ENCODE measurements at regions not wholly inside any gene's neighbourhood (a gene's known extent, or its start where the extent isn't known, plus 50 kb on each side); places are given as distances from the start of the nearest gene placed in this dataset.
A peak's percentile ranks its signal among the peaks of the same experiment; 100 is the strongest.

GRCh38 chr2:71277536-71278103 is 50.7 kb upstream of the PAIP2B start:
- peak; percentile 69 for DNase-seq (ENCODE audit: low spot score)

GRCh38 chr2:71277147-71277475 is 50.2 kb upstream of the PAIP2B start:
- no peak for DNase-seq (ENCODE audit: low spot score)

GRCh38 chr2:71276311-71277146 is 49.6 kb upstream of the PAIP2B start:
- DNase-seq (ENCODE audit: low spot score): peak; percentile 94
